NCI-H2171 treated with DMSO at 0.1 percent for 48 hours (cell line): ENCODE measurements at regions not wholly inside any gene's neighbourhood (a gene's known extent, or its start where the extent isn't known, plus 50 kb on each side); places are given as distances from the start of the nearest gene placed in this dataset.
"Not testable (repeated sequence)": the region's sequence is repeated elsewhere in the genome, so short reads cannot be mapped to it uniquely, and the experiment has no call there.

ENCODE experiments used
- DNase-seq: peaks from one replicate; lab custom pipeline; 2025; lab: John Stamatoyannopoulos, UW

GRCh38 chr2:87409601-87410000 is 338.3 kb upstream of the PLGLB2 start:
- DNase-seq: not testable (repeated sequence)

DNA sequence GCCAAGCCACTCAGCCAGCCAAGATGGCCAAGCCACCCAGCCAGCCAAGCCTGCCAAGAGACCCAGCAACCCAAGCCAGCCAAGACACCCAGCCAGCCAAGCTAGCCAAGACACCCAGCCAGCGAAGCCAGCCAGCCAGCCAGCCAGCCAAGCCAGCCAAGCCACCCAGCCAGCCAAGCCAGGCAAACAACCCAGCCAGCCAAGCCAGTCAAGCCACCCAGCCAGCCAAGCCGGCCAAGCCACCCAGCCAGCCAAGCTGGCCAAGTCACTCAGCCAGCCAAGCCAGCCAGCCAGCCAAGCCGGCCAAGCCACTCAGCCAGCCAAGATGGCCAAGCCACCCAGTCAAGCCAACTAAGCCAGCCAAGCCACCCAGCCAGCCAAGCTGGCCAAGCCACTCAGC is 337.5 kb upstream of the PLGLB2 start:
- not testable (repeated sequence) for DNase-seq

GRCh38 chr2:87412036-87412820 is 335.7 kb upstream of the PLGLB2 start:
- DNase-seq: not testable (repeated sequence)

DNA sequence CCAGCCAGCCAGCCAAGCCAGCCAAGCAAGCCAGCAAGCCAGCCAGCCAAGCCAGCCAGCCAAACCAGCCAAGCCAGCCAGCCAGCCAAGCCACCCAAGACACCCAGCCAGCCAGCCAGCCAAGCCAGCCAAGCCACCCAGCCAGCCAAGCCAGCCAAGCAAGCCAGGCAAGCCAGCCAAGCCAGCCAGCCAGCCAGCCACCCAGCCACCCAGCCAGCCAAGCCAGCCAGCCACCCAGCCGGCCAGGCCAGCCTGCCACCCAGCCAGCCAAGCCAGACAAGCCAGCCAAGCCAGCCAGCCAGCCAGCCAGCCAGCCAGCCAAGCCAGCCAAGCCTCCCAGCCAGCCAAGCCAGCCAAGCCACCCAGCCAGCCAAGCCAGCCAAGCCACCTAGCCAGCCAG is 333.6 kb upstream of the PLGLB2 start:
- not testable (repeated sequence) for DNase-seq

GRCh38 chr2:87414795-87415570 is 332.9 kb upstream of the PLGLB2 start:
- DNase-seq: not testable (repeated sequence)

- DNase-seq: not testable (repeated sequence)
Observed at GRCh38 chr2:87415586-87416265, 332.2 kb upstream of the PLGLB2 start.

DNA sequence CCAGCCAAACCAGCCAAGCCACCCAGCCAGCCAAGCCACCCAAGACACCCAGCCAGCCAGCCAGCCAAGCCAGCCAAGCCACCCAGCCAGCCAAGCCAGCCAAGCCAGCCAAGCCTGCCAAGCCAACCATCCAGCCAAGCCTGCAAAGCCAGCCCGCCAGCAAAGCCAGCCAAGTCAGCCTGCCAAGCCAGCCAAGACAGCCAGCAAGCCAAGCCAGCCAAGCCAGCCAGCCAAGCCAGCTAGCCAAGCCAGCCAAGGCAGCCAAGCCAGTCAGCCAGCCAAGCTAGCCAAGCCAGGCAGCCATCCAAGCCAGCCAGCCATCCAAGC is 331.7 kb upstream of the PLGLB2 start:
- not testable (repeated sequence) for DNase-seq

- DNase-seq: not testable (repeated sequence)
Observed at GRCh38 chr2:87417147-87417546, 330.7 kb upstream of the PLGLB2 start.

GRCh38 chr2:87417742-87418567 is 329.9 kb upstream of the PLGLB2 start:
- not testable (repeated sequence) for DNase-seq

GRCh38 chr2:87418823-87419822 is 328.8 kb upstream of the PLGLB2 start:
- DNase-seq: not testable (repeated sequence)

DNA sequence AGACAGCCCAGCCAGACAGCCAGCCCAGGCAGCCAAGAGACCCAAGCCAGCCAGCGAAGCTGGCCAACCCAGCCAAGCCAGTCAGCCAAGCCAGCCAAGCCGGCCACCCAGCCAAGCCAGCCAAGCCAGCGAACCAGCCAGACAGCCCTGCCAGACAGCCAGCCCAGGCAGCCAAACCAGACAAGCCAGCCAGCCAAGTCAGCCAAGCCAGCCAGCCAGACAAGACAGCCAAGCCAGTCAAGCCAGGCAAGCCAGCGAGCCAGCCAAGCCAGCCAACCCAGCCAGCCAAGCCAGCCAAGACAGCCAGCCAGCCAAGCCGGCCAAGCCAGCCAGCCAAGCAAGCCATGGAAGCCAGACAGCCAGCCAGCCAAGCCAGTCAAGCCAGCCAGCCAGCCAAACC is 327.9 kb upstream of the PLGLB2 start:
- DNase-seq: not testable (repeated sequence)

GRCh38 chr2:87420954-87421353 is 326.9 kb upstream of the PLGLB2 start:
- DNase-seq: not testable (repeated sequence)

- not testable (repeated sequence) for DNase-seq
Observed at GRCh38 chr2:87423796-87424762, 323.8 kb upstream of the PLGLB2 start.

DNA sequence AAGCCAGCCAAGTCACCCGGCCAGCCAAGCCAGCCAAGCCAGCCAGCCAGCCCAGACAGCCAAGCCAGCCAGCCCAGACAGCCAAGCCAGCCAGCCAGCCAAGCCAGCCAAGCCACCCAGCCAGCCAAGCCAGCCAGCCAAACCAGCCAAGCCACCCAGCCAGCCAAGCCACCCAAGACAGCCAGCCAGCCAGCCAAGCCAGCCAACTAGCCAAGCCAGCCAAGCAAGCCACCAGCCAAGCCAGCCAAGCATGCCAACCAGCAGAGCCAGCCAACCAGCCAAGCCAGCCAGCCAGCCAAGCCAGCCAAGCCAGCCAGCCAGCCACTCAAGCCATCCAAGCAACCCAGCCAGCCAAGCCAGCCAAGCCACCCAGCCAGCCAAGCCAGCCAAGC is 323.1 kb upstream of the PLGLB2 start:
- not testable (repeated sequence) for DNase-seq

GRCh38 chr2:87425191-87425590 is 322.7 kb upstream of the PLGLB2 start:
- not testable (repeated sequence) for DNase-seq

- not testable (repeated sequence) for DNase-seq
Observed at GRCh38 chr2:87425717-87426116, 322.2 kb upstream of the PLGLB2 start.

- DNase-seq: not testable (repeated sequence)
Observed at GRCh38 chr2:87428452-87429130, 319.3 kb upstream of the PLGLB2 start.

DNA sequence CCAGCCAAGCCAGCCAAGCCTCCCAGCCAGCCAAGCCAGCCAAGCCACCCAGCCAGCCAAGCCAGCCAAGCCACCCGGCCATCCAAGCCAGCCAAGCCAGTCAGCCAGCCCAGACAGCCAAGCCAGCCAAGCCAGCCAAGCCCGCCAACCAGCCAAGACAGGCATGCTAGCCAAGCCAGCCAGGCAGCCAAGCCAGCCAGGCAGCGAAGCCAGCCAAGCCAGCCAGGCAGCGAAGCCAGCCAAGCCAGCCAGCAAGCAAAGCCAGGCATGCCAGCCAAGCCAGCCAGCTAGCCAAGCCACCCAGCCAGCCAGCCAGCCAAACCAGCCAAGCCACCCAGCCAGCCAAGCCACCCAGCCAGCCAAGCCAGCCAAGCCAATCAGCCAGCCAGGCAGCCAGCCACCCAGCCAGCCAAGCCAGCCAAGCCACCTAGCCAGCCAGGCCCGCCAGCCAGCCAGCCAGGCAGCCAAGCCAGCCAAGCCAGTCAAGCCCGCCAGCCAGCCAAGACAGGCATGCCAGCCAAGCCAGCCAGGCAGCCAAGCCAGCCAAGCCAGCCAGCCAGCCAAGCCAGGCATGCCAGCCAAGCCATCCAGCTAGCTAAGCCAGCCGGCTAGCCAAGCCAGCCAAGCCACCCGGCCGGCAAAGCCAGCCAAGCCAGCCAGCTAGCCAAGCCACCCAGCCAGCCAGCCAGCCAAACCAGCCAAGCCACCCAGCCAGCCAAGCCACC is 318.5 kb upstream of the PLGLB2 start:
- not testable (repeated sequence) for DNase-seq
